ENCODE measurements at regions not wholly inside any gene's neighbourhood (a gene's known extent, or its start where the extent isn't known, plus 50 kb on each side); places are given as distances from the start of the nearest gene placed in this dataset.

GRCh38 chr2:64766841-64767669, 113.3 kb upstream of the SERTAD2 start:
- Histone ChIP-seq H3K27me3 (ENCODE audit: insufficient read depth, low read length) (peaks cover 8% of the 10 kb centered on the region), H3K79me1 (ENCODE audit: insufficient read depth, low read depth, low read length, poor library complexity, severe bottlenecking) (no peaks in the 10 kb centered on the region), H4K5ac (ENCODE audit: insufficient read length, low read depth, low read length) (no peak overlapping the region), H3K23ac (ENCODE audit: insufficient read length, low read depth, low read length) (no peak overlapping the region), H2BK12ac (ENCODE audit: insufficient read length, low read depth, low read length) (no peak overlapping the region), H3K79me2 (ENCODE audit: insufficient read depth, low read length) (no peaks in the 10 kb centered on the region), H2BK120ac (ENCODE audit: low read depth, low read length, poor library complexity, severe bottlenecking) (no peak overlapping the region), H3K23me2 (ENCODE audit: insufficient read length, low read depth, low read length, poor library complexity, severe bottlenecking) (peaks cover 5% of the 10 kb centered on the region), H3K27ac (ENCODE audit: insufficient read length, low read depth, low read length) (no peak overlapping the region), H3K9me3 (ENCODE audit: control insufficient read depth, low read depth, low read length) (no peaks in the 10 kb centered on the region), H2BK20ac (ENCODE audit: low read depth, low read length, poor library complexity, severe bottlenecking) (no peak overlapping the region), H3K14ac (ENCODE audit: insufficient read depth, low read length) (no peak overlapping the region), H3K4me1 (ENCODE audit: insufficient read depth, low read length) (no peaks in the 10 kb centered on the region), H4K8ac (replicated peaks; ENCODE audit: insufficient read length, low read depth, low read length) (no peak overlapping the region), H2BK5ac (ENCODE audit: insufficient read length, low read length) (no peak overlapping the region), H3T11ph (ENCODE audit: low read length) (no peak overlapping the region), H2AFZ (ENCODE audit: low read length) (no peak overlapping the region), H2AK5ac (ENCODE audit: insufficient read length, low read length) (no peak overlapping the region), H3K4ac (ENCODE audit: low read depth, low read length) (no peak overlapping the region), H3K4me2 (ENCODE audit: insufficient read depth, insufficient read length, low read length) (peak overlapping the region; percentile 63), H2BK15ac (ENCODE audit: low read depth, low read length) (no peak overlapping the region), H3K9ac (ENCODE audit: extremely low read depth, insufficient read length, low read length) (no peak overlapping the region), H3K18ac (ENCODE audit: insufficient read length, low read depth, low read length) (no peak overlapping the region), H3K56ac (ENCODE audit: insufficient read length, low read depth, low read length) (no peak overlapping the region), H4K91ac (ENCODE audit: insufficient read length, low read depth, low read length) (no peak overlapping the region), H4K20me1 (ENCODE audit: control insufficient read depth, insufficient read depth, insufficient read length) (no peaks in the 10 kb centered on the region)
- no CpG with 5 or more reads among the region's 13 CpGs for WGBS (ENCODE audit: extremely low coverage, insufficient read length, low lambda C conversion rate)
- Mint-ChIP-seq H3K36me3 (ENCODE audit: insufficient read depth in 1 of 3, low read depth in 3 of 3) (no peaks in the 10 kb centered on the region), H3K4me3 (peak overlapping the region; percentile 63 to 92), H3K27me3 (ENCODE audit: low read depth) (peaks cover 89% of the 10 kb centered on the region), H3K27ac (no peak overlapping the region), H3K9me3 (peaks cover 0 to 3% of the 10 kb centered on the region in 2 experiments; a peak in 1 of 5 replicates), H3K4me1 (peaks cover 11 to 26% of the 10 kb centered on the region in 2 experiments)
- TF ChIP-seq CTCF (conservative IDR thresholded peaks at IDR 0.05): no peak
- no peak for DNase-seq

Data from H9 (cell line).